ENCODE measurements at regions not wholly inside any gene's neighbourhood (a gene's known extent, or its start where the extent isn't known, plus 50 kb on each side); places are given as distances from the start of the nearest gene placed in this dataset.
"Not testable (repeated sequence)": the region's sequence is repeated elsewhere in the genome, so short reads cannot be mapped to it uniquely, and the experiment has no call there.

GRCh38 chr1:68675336-68675735, 178.5 kb upstream of the DEPDC1 start:
- DNase-seq, result no peak

GRCh38 chr1:68677684-68678351, 180.9 kb upstream of the DEPDC1 start:
- no peak for DNase-seq

GRCh38 chr1:68696221-68696620, 199.3 kb upstream of the DEPDC1 start:
- DNase-seq, result no peak

- DNase-seq, result no peak
Measured at GRCh38 chr1:68703921-68704354, 207.1 kb upstream of the DEPDC1 start.

GRCh38 chr1:68704800-68705443, 208.0 kb upstream of the DEPDC1 start:
- no peak for DNase-seq

GRCh38 chr1:68705466-68705865, 208.6 kb upstream of the DEPDC1 start:
- DNase-seq, result no peak

GRCh38 chr1:68706639-68707317, 209.9 kb upstream of the DEPDC1 start:
- no peak for DNase-seq

- DNase-seq, result no peak
Measured at GRCh38 chr1:68717330-68717729, 220.4 kb upstream of the DEPDC1 start.

GRCh38 chr1:68720476-68720875, 223.6 kb upstream of the DEPDC1 start:
- no peak for DNase-seq

- no peak for DNase-seq
Measured at GRCh38 chr1:68723791-68724190, 226.9 kb upstream of the DEPDC1 start.

GRCh38 chr1:68725001-68725752, 228.3 kb upstream of the DEPDC1 start:
- DNase-seq, result peak; percentile 1

- not testable (repeated sequence) for DNase-seq
Measured at GRCh38 chr1:68739486-68739885, 242.6 kb upstream of the DEPDC1 start.

GRCh38 chr1:68745011-68745410, 248.1 kb upstream of the DEPDC1 start:
- DNase-seq, result no peak

GRCh38 chr1:68745451-68745850, 248.6 kb upstream of the DEPDC1 start:
- no peak for DNase-seq

- no peak for DNase-seq
Measured at GRCh38 chr1:68746378-68746777, 249.5 kb upstream of the DEPDC1 start.

GRCh38 chr1:68751723-68752122, 254.8 kb upstream of the DEPDC1 start:
- no peak for DNase-seq

GRCh38 chr1:68758666-68759209, 261.9 kb upstream of the DEPDC1 start:
- DNase-seq, result no peak

GRCh38 chr1:68767941-68768340, 271.1 kb upstream of the DEPDC1 start:
- DNase-seq, result no peak

- DNase-seq, result no peak
Measured at GRCh38 chr1:68770817-68771216, 273.9 kb upstream of the DEPDC1 start.

GRCh38 chr1:68777851-68778250, 281.0 kb upstream of the DEPDC1 start:
- DNase-seq, result no peak

GRCh38 chr1:68779841-68780240, 283.0 kb upstream of the DEPDC1 start:
- DNase-seq, result not testable (repeated sequence)

- DNase-seq, result no peak
Measured at GRCh38 chr1:68780919-68781318, 284.0 kb upstream of the DEPDC1 start.

- no peak for DNase-seq
Measured at GRCh38 chr1:68782890-68783289, 286.0 kb upstream of the DEPDC1 start.

All from fibroblast of skin of scalp (primary cell).